ENCODE measurements at regions not wholly inside any gene's neighbourhood (a gene's known extent, or its start where the extent isn't known, plus 50 kb on each side); places are given as distances from the start of the nearest gene placed in this dataset.
A peak's percentile ranks its signal among the peaks of the same experiment; 100 is the strongest.

DNA sequence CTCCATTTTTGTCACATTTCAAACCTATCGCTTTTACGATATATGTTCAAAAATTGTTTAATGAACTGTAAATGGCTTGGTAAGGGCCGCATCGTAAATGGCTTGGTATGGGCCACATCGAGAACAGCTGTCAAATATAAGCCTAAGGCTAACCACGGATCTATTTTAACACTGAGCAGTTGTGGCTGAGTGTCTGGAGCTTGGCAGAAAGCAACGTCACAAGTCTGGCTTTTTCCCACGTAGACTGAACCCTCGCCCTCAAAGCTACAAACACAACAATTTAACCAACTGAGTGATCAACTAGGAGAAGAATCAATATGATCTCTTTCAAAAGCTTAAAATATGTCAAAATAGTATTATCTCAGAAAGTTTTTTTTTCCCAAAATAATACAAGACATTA, 71.4 kb upstream of the PRSS16 start:
- Mint-ChIP-seq H3K4me3 (peak overlapping the region; percentile 94 to 96), H3K27ac (no peak overlapping the region), H3K9me3 (peaks cover 12 to 32% (median 27%) of the 10 kb centered on the region in 7 donors), H3K4me1 (peaks cover 20% of the 10 kb centered on the region), H3K36me3 (peaks cover 0 to 3% of the 10 kb centered on the region in 2 donors), H3K27me3 (ENCODE audit: low read depth in 3 of 3) (peaks cover 8 to 21% (median 19%) of the 10 kb centered on the region in 3 donors)
- H3K27ac ChIP-seq (ENCODE audit: low read depth in 1 of 2, low read length in 2 of 2) = no peak overlapping the region
- TF ChIP-seq CTCF (IDR thresholded peaks at IDR 0.05) = no peak
- H3K4me1 ChIP-seq (ENCODE audit: control insufficient read depth in 1 of 2, insufficient read depth in 2 of 2, low read length in 2 of 2) = peaks cover 12 to 21% of the 10 kb centered on the region in 2 donors
- H3K27me3 ChIP-seq (ENCODE audit: control insufficient read depth in 2 of 2, insufficient read depth in 2 of 2, low read length in 2 of 2) = peaks cover 0 to 3% of the 10 kb centered on the region in 2 donors
- no peaks in the 10 kb centered on the region for H4K20me1 ChIP-seq (ENCODE audit: insufficient read depth, low read length)
- H3K9ac ChIP-seq (ENCODE audit: insufficient read depth, low read length, poor library complexity, severe bottlenecking) = no peak overlapping the region
- 31% methylated on average over 6 of the region's 9 CpGs for WGBS (ENCODE audit: insufficient coverage)
- intact Hi-C loops (cut with micrococcal nuclease) = loop anchor here in 1 of 2 donors (10.0 kb wide), 1 partner anchor 579 kb away; no protein-coding TSS in a partner anchor
- H3K9me3 ChIP-seq (replicated peaks in 1 of 2; ENCODE audit: control insufficient read depth in 1 of 2, insufficient read depth in 1 of 2, low read length in 2 of 2) = peaks cover 12 to 14% of the 10 kb centered on the region in 2 donors
- no peak overlapping the region for H3K4me3 ChIP-seq (replicated peaks in 1 of 3; ENCODE audit: low read depth in 2 of 3, low read length in 3 of 3)
- H3K4me2 ChIP-seq (replicated peaks; ENCODE audit: extremely low read depth, low read length, poor library complexity, severe bottlenecking) = peak overlapping the region; percentile 87
- DNase-seq = no peak
- no peak overlapping the region for H2AFZ ChIP-seq (ENCODE audit: insufficient read depth, low read depth, low read length, poor library complexity, severe bottlenecking)
- no peaks in the 10 kb centered on the region for H3K36me3 ChIP-seq (replicated peaks in 1 of 2; ENCODE audit: control insufficient read depth in 1 of 2, insufficient read depth in 2 of 2, low read length in 2 of 2)
- no peaks in the 10 kb centered on the region for H3K79me2 ChIP-seq (ENCODE audit: insufficient read depth, low read length)

- intact Hi-C loops (cut with micrococcal nuclease) = loop anchor here in 1 of 2 donors (10.0 kb wide), 1 partner anchor 578 kb away; no protein-coding TSS in a partner anchor
- H3K4me1 Mint-ChIP-seq = peaks cover 20% of the 10 kb centered on the region
- peak overlapping the region; percentile 48 to 54 for H3K27ac ChIP-seq (ENCODE audit: low read depth in 1 of 2, low read length in 2 of 2)
- peaks cover 10 to 22% (median 22%) of the 10 kb centered on the region in 3 donors for H3K27me3 Mint-ChIP-seq (ENCODE audit: low read depth in 3 of 3)
- peaks cover 12 to 21% of the 10 kb centered on the region in 2 donors for H3K4me1 ChIP-seq (ENCODE audit: control insufficient read depth in 1 of 2, insufficient read depth in 2 of 2, low read length in 2 of 2)
- H4K20me1 ChIP-seq (ENCODE audit: insufficient read depth, low read length) = no peaks in the 10 kb centered on the region
- H2AFZ ChIP-seq (ENCODE audit: insufficient read depth, low read depth, low read length, poor library complexity, severe bottlenecking) = peak overlapping the region; percentile 86
- WGBS (ENCODE audit: insufficient coverage) = 0% methylated on average over 4 of the region's 38 CpGs
- no peaks in the 10 kb centered on the region for H3K36me3 ChIP-seq (replicated peaks in 1 of 2; ENCODE audit: control insufficient read depth in 1 of 2, insufficient read depth in 2 of 2, low read length in 2 of 2)
- H3K27me3 ChIP-seq (ENCODE audit: control insufficient read depth in 2 of 2, insufficient read depth in 2 of 2, low read length in 2 of 2) = peaks cover 0 to 3% of the 10 kb centered on the region in 2 donors
- H3K4me3 Mint-ChIP-seq = peak overlapping the region; percentile 94 to 96
- peak overlapping the region; percentile 55 for H3K9ac ChIP-seq (ENCODE audit: insufficient read depth, low read length, poor library complexity, severe bottlenecking)
- peaks cover 12 to 35% (median 31%) of the 10 kb centered on the region in 7 donors for H3K9me3 Mint-ChIP-seq
- H3K27ac Mint-ChIP-seq = peak overlapping the region in 3 of 7 donors; percentile 63 to 72 (median 64)
- H3K9me3 ChIP-seq (replicated peaks in 1 of 2; ENCODE audit: control insufficient read depth in 1 of 2, insufficient read depth in 1 of 2, low read length in 2 of 2) = peaks cover 14 to 18% of the 10 kb centered on the region in 2 donors
- H3K4me3 ChIP-seq (replicated peaks in 1 of 3; ENCODE audit: low read depth in 2 of 3, low read length in 3 of 3) = peak overlapping the region; percentile 50 to 87 (median 81)
- H3K79me2 ChIP-seq (ENCODE audit: insufficient read depth, low read length) = no peaks in the 10 kb centered on the region
- H3K4me2 ChIP-seq (replicated peaks; ENCODE audit: extremely low read depth, low read length, poor library complexity, severe bottlenecking) = peak overlapping the region; percentile 87
- peaks cover 0 to 3% of the 10 kb centered on the region in 2 donors for H3K36me3 Mint-ChIP-seq
- peak; percentile 32 to 48 (median 42) for DNase-seq
- TF ChIP-seq CTCF (IDR thresholded peaks at IDR 0.05) = no peak
These were observed 70.7 kb upstream of the PRSS16 start for GRCh38 chr6:27176523-27177484.
